ENCODE measurements at regions not wholly inside any gene's neighbourhood (a gene's known extent, or its start where the extent isn't known, plus 50 kb on each side); places are given as distances from the start of the nearest gene placed in this dataset.

DNA sequence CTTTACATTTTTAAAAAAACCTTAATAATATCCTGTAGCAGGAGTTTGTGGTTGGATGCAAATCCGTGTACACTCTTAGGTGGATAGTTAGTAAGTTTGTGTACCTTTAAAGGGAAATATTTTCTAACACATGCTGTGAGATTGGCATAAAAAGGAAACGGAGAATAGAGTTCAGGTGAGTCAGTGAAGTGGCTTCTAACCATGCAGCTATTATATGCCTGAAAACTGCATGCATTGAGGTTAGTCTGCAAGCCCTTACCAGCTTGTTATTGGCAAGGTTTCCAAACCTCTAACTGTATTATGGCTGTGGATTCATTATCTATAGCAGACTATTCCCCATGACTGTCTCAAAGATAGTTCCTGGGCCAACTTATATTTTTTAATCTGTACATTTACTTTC, 420.6 kb upstream of the MMS22L start:
- TF ChIP-seq, protein P1, sequence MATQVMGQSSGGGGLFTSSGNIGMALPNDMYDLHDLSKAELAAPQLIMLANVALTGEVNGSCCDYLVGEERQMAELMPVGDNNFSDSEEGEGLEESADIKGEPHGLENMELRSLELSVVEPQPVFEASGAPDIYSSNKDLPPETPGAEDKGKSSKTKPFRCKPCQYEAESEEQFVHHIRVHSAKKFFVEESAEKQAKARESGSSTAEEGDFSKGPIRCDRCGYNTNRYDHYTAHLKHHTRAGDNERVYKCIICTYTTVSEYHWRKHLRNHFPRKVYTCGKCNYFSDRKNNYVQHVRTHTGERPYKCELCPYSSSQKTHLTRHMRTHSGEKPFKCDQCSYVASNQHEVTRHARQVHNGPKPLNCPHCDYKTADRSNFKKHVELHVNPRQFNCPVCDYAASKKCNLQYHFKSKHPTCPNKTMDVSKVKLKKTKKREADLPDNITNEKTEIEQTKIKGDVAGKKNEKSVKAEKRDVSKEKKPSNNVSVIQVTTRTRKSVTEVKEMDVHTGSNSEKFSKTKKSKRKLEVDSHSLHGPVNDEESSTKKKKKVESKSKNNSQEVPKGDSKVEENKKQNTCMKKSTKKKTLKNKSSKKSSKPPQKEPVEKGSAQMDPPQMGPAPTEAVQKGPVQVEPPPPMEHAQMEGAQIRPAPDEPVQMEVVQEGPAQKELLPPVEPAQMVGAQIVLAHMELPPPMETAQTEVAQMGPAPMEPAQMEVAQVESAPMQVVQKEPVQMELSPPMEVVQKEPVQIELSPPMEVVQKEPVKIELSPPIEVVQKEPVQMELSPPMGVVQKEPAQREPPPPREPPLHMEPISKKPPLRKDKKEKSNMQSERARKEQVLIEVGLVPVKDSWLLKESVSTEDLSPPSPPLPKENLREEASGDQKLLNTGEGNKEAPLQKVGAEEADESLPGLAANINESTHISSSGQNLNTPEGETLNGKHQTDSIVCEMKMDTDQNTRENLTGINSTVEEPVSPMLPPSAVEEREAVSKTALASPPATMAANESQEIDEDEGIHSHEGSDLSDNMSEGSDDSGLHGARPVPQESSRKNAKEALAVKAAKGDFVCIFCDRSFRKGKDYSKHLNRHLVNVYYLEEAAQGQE (IDR thresholded peaks at IDR 0.05; ENCODE audit: insufficient replicate concordance, low read depth): no peak
- TF ChIP-seq POLR2AphosphoS5 (IDR thresholded peaks at IDR 0.05; ENCODE audit: low read depth): no peak
- TF ChIP-seq, protein P2, sequence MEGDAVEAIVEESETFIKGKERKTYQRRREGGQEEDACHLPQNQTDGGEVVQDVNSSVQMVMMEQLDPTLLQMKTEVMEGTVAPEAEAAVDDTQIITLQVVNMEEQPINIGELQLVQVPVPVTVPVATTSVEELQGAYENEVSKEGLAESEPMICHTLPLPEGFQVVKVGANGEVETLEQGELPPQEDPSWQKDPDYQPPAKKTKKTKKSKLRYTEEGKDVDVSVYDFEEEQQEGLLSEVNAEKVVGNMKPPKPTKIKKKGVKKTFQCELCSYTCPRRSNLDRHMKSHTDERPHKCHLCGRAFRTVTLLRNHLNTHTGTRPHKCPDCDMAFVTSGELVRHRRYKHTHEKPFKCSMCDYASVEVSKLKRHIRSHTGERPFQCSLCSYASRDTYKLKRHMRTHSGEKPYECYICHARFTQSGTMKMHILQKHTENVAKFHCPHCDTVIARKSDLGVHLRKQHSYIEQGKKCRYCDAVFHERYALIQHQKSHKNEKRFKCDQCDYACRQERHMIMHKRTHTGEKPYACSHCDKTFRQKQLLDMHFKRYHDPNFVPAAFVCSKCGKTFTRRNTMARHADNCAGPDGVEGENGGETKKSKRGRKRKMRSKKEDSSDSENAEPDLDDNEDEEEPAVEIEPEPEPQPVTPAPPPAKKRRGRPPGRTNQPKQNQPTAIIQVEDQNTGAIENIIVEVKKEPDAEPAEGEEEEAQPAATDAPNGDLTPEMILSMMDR (IDR thresholded peaks at IDR 0.05; ENCODE audit: insufficient read depth, low read length): no peak
- TF ChIP-seq GABPA (IDR thresholded peaks at IDR 0.05; ENCODE audit: low read depth): no peak
- no peak for TF ChIP-seq SPI1 (IDR thresholded peaks at IDR 0.05; ENCODE audit: borderline replicate concordance, low read depth)

Measured in HL-60 (cell line).